H9 (cell line): ENCODE measurements at regions not wholly inside any gene's neighbourhood (a gene's known extent, or its start where the extent isn't known, plus 50 kb on each side); places are given as distances from the start of the nearest gene placed in this dataset.

ENCODE experiments used
- DNase-seq: peaks from one replicate; pipeline ENCODE4 v3.0.0-alpha.2; 2017
- H2AFZ ChIP-seq: one replicate; pipeline ENCODE4 v1.6.1; 2013; ENCODE audit warnings: mild to moderate bottlenecking, low read length, control low read depth, moderate library complexity
- H2AK5ac ChIP-seq: 2 replicates; pipeline ENCODE4 v1.6.1; 2013; ENCODE audit warnings: low read length, control low read depth, mixed read lengths; ENCODE audit not compliant: insufficient read length
- H2BK120ac ChIP-seq: one replicate; pipeline ENCODE4 v1.6.1; 2013; ENCODE audit warnings: low read depth, mild to moderate bottlenecking, low read length, control low read depth, inconsistent platforms; ENCODE audit not compliant: poor library complexity, severe bottlenecking
- H2BK12ac ChIP-seq: 2 replicates; pipeline ENCODE4 v1.6.1; 2013; ENCODE audit warnings: low read length, control low read depth, mixed read lengths, low read depth; ENCODE audit not compliant: insufficient read length
- H2BK15ac ChIP-seq: 2 replicates; pipeline ENCODE4 v1.6.1; 2013; ENCODE audit warnings: low read depth, low read length, control low read depth
- H2BK20ac ChIP-seq: one replicate; pipeline ENCODE4 v1.6.1; 2013; ENCODE audit warnings: low read depth, mild to moderate bottlenecking, low read length, control low read depth, inconsistent platforms; ENCODE audit not compliant: poor library complexity, severe bottlenecking
- H2BK5ac ChIP-seq: 2 replicates; pipeline ENCODE4 v1.6.1; 2013; ENCODE audit warnings: low read length, control low read depth, mixed read lengths; ENCODE audit not compliant: insufficient read length
- H3K14ac ChIP-seq: 2 replicates; pipeline ENCODE4 v1.6.1; 2013; ENCODE audit warnings: low read length, control low read depth; ENCODE audit not compliant: insufficient read depth
- H3K18ac ChIP-seq: 2 replicates; pipeline ENCODE4 v1.6.1; 2013; ENCODE audit warnings: low read depth, mild to moderate bottlenecking, mixed read lengths, low read length, control low read depth; ENCODE audit not compliant: insufficient read length
- H3K23ac ChIP-seq: 2 replicates; pipeline ENCODE4 v1.6.1; 2013; ENCODE audit warnings: low read length, control low read depth, mixed read lengths, low read depth; ENCODE audit not compliant: insufficient read length
- H3K23me2 ChIP-seq: 2 replicates; pipeline ENCODE4 v1.6.1; 2013; ENCODE audit warnings: low read depth, mild to moderate bottlenecking, mixed read lengths, low read length, control low read depth; ENCODE audit not compliant: insufficient read length, poor library complexity, severe bottlenecking
- H3K27ac ChIP-seq: 2 replicates; pipeline ENCODE4 v1.5.1; 2013; ENCODE audit warnings: low read length, control low read depth, mixed read lengths, low read depth; ENCODE audit not compliant: insufficient read length
- H3K27me3 ChIP-seq: 2 replicates; pipeline ENCODE4 v1.6.1; 2013; ENCODE audit warnings: low read length, control low read depth, inconsistent platforms; ENCODE audit not compliant: insufficient read depth
- H3K4ac ChIP-seq: 2 replicates; pipeline ENCODE4 v1.6.1; 2013; ENCODE audit warnings: low read depth, mild to moderate bottlenecking, control low read depth, inconsistent platforms, low read length, moderate library complexity
- H3K4me1 ChIP-seq: 2 replicates; pipeline ENCODE4 v1.6.1; 2013; ENCODE audit warnings: low read length, control low read depth, inconsistent platforms; ENCODE audit not compliant: insufficient read depth
- H3K4me2 ChIP-seq: 2 replicates; pipeline ENCODE4 v1.6.1; 2013; ENCODE audit warnings: low read length, control low read depth, mixed read lengths; ENCODE audit not compliant: insufficient read length, insufficient read depth
- H3K56ac ChIP-seq: 2 replicates; pipeline ENCODE4 v1.6.1; 2013; ENCODE audit warnings: low read depth, mild to moderate bottlenecking, mixed read lengths, low read length, control low read depth; ENCODE audit not compliant: insufficient read length
- H3K79me1 ChIP-seq: 2 replicates; pipeline ENCODE4 v1.6.1; 2013; ENCODE audit warnings: low read depth, mild to moderate bottlenecking, moderate library complexity, low read length, control low read depth, inconsistent platforms; ENCODE audit not compliant: insufficient read depth, poor library complexity, severe bottlenecking
- H3K79me2 ChIP-seq: 2 replicates; pipeline ENCODE4 v1.6.1; 2013; ENCODE audit warnings: low read length, control low read depth, inconsistent platforms; ENCODE audit not compliant: insufficient read depth
- H3K9ac ChIP-seq: 2 replicates; pipeline ENCODE4 v1.6.1; 2013; ENCODE audit warnings: low read length, control low read depth, mixed read lengths; ENCODE audit not compliant: insufficient read length; ENCODE audit errors: extremely low read depth
- H3K9me3 ChIP-seq: one replicate; pipeline ENCODE4 v1.6.1; 2013; ENCODE audit warnings: low read depth, low read length, inconsistent platforms; ENCODE audit not compliant: control insufficient read depth
- H3T11ph ChIP-seq: one replicate; pipeline ENCODE4 v1.6.1; 2013; ENCODE audit warnings: mild to moderate bottlenecking, low read length, control low read depth, inconsistent platforms
- H4K20me1 ChIP-seq: one replicate; pipeline ENCODE4 v1.6.1; 2013; ENCODE audit not compliant: control insufficient read depth, insufficient read length, insufficient read depth
- H4K5ac ChIP-seq: 2 replicates; pipeline ENCODE4 v1.6.1; 2013; ENCODE audit warnings: low read depth, mild to moderate bottlenecking, mixed read lengths, low read length, control low read depth; ENCODE audit not compliant: insufficient read length
- H4K8ac ChIP-seq: replicated peaks from 2 replicates; pipeline ENCODE4 v1.6.1; 2013; ENCODE audit warnings: low read length, control low read depth, mixed read lengths, low read depth; ENCODE audit not compliant: insufficient read length
- H4K91ac ChIP-seq: 2 replicates; pipeline ENCODE4 v1.6.1; 2013; ENCODE audit warnings: low read depth, mild to moderate bottlenecking, moderate library complexity, mixed read lengths, low read length, control low read depth; ENCODE audit not compliant: insufficient read length
- H3K27ac Mint-ChIP-seq, 3 experiments: 2 replicates in 2 of 3; 3 replicates in 1 of 3; pipeline ENCODE4 v1.8.0; 2020 to 2021; ENCODE audit warnings: mixed read lengths in 3 of 3, mild to moderate bottlenecking in 1 of 3, moderate library complexity in 1 of 3
- H3K27me3 Mint-ChIP-seq: 2 replicates; pipeline ENCODE4 v1.8.0; 2021; ENCODE audit warnings: low read depth, mild to moderate bottlenecking, moderate library complexity, mixed read lengths
- H3K36me3 Mint-ChIP-seq, 3 experiments: 2 replicates in 2 of 3; 3 replicates in 1 of 3; pipeline ENCODE4 v1.8.0; 2020 to 2021; ENCODE audit warnings: low read depth in 3 of 3, mixed read lengths in 3 of 3; ENCODE audit not compliant: insufficient read depth in 1 of 3
- H3K4me1 Mint-ChIP-seq, 2 experiments: 2 replicates each; pipeline ENCODE4 v1.8.0; 2020; ENCODE audit warnings: mixed read lengths in 2 of 2
- H3K4me3 Mint-ChIP-seq, 2 experiments: 2 replicates in 1 of 2; 3 replicates in 1 of 2; pipeline ENCODE4 v1.8.0; 2020 to 2021; ENCODE audit warnings: mild to moderate bottlenecking in 2 of 2, mixed read lengths in 2 of 2, moderate library complexity in 1 of 2
- H3K9me3 Mint-ChIP-seq, 2 experiments: 2 replicates in 1 of 2; 3 replicates in 1 of 2; pipeline ENCODE4 v1.8.0; 2020; ENCODE audit warnings: mild to moderate bottlenecking in 2 of 2, mixed read lengths in 2 of 2, moderate library complexity in 1 of 2
- CTCF ChIP-seq: fragments of 200-600 bp; sonication (generic); conservative IDR thresholded peaks from 3 replicates; pipeline ENCODE4 v1.8.0; 2021; ENCODE audit warnings: antibody characterized with exemption, mild to moderate bottlenecking
- WGBS: extraction: QIAGEN DNeasy Blood & Tissue Kit; methylation state at CpG from one replicate; pipeline ENCODE4 v1.1.7; 2013; ENCODE audit warnings: missing lambda C conversion rate, low lambda C conversion rate, mixed read lengths; ENCODE audit not compliant: insufficient read length; ENCODE audit errors: extremely low coverage; 5-methylcytosine and 5-hydroxymethylcytosine counted together

GRCh38 chr2:5195636-5196035, 496.5 kb upstream of the SOX11 start:
- H3K27me3 ChIP-seq: no peaks in the 10 kb centered on the region
- H3K14ac ChIP-seq: no peak overlapping the region
- no peak for TF ChIP-seq CTCF
- no peaks in the 10 kb centered on the region for H3K79me1 ChIP-seq
- H4K8ac ChIP-seq: no peak overlapping the region
- Mint-ChIP-seq H3K36me3 (no peaks in the 10 kb centered on the region; a peak in 2 of 7 replicates), H3K27me3 (no peaks in the 10 kb centered on the region), H3K4me1 (peaks cover 17 to 19% of the 10 kb centered on the region in 2 experiments), H3K4me3 (no peak overlapping the region), H3K9me3 (peaks cover 2 to 3% of the 10 kb centered on the region in 2 experiments; a peak in 4 of 5 replicates), H3K27ac (no peak overlapping the region)
- no peak overlapping the region for H3K18ac ChIP-seq
- H2AK5ac ChIP-seq: no peak overlapping the region
- no peak overlapping the region for H3K4me2 ChIP-seq
- H3K4me1 ChIP-seq: peaks cover 3% of the 10 kb centered on the region; the same call in 1 of the 2 replicates
- no peaks in the 10 kb centered on the region for H3K79me2 ChIP-seq
- H2BK15ac ChIP-seq: no peak overlapping the region
- no peak overlapping the region for H3T11ph ChIP-seq
- no CpG with 5 or more reads among the region's 1 CpG for WGBS
- H4K5ac ChIP-seq: no peak overlapping the region
- no peak overlapping the region for H2AFZ ChIP-seq
- H3K23ac ChIP-seq: no peak overlapping the region
- H3K23me2 ChIP-seq: no peaks in the 10 kb centered on the region
- H3K56ac ChIP-seq: no peak overlapping the region
- H3K9me3 ChIP-seq: no peaks in the 10 kb centered on the region
- no peak overlapping the region for H4K91ac ChIP-seq
- H4K20me1 ChIP-seq: no peaks in the 10 kb centered on the region
- H3K4ac ChIP-seq: no peak overlapping the region
- H2BK12ac ChIP-seq: no peak overlapping the region
- H2BK20ac ChIP-seq: no peak overlapping the region
- no peak overlapping the region for H2BK120ac ChIP-seq
- H2BK5ac ChIP-seq: no peak overlapping the region
- H3K9ac ChIP-seq: no peak overlapping the region
- no peak overlapping the region for H3K27ac ChIP-seq
- no peak for DNase-seq
